ENCODE measurements at regions not wholly inside any gene's neighbourhood (a gene's known extent, or its start where the extent isn't known, plus 50 kb on each side); places are given as distances from the start of the nearest gene placed in this dataset.

DNA sequence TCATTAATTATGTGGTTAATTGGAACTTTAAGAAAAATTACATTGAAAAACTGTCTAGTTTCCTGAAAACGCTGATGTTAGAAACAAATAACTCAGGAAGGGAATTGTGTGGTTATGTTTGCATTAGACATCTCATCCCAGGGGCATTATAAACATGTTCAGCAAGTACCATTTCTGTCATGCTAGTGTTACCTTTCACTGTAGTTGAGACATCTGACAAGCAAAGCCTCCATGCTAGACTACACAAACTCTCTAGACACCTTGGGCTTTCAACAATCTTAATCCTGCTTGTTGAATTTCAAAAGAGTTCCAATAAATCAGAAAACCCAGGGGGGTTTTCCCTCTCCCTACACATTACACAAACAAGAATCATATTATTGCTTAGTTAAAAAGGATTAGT, 536.8 kb downstream of the KCNT2 start:
- TF ChIP-seq, protein P1, sequence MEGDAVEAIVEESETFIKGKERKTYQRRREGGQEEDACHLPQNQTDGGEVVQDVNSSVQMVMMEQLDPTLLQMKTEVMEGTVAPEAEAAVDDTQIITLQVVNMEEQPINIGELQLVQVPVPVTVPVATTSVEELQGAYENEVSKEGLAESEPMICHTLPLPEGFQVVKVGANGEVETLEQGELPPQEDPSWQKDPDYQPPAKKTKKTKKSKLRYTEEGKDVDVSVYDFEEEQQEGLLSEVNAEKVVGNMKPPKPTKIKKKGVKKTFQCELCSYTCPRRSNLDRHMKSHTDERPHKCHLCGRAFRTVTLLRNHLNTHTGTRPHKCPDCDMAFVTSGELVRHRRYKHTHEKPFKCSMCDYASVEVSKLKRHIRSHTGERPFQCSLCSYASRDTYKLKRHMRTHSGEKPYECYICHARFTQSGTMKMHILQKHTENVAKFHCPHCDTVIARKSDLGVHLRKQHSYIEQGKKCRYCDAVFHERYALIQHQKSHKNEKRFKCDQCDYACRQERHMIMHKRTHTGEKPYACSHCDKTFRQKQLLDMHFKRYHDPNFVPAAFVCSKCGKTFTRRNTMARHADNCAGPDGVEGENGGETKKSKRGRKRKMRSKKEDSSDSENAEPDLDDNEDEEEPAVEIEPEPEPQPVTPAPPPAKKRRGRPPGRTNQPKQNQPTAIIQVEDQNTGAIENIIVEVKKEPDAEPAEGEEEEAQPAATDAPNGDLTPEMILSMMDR (conservative IDR thresholded peaks at IDR 0.05; ENCODE audit: control insufficient read depth, insufficient read depth, low read depth, low read length): no peak
- DNase-seq (ENCODE audit: low read depth): no peak
- H3K4me3 ChIP-seq (ENCODE audit: control insufficient read depth, low read depth, low read length): no peak overlapping the region

DNA sequence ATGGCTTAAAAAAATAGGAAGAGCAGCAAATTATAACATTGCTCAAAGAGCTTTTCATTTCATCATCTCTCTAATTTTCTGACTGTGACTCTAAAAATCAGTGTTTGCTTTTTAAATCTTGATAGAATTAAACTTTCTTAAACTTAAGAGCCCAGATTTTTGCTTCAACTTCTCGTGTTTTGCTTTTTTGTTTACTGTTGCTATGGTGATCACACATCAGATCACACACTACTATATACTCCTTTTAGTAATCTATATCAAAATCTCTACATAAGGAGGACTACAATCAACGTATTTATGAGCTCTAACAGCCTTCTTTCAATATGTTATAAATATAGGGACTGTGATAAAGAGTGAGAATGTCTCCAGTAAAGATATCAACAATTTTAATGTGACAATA, 537.3 kb downstream of the KCNT2 start:
- no peak overlapping the region for H3K4me3 ChIP-seq (ENCODE audit: control insufficient read depth, low read depth, low read length)
- DNase-seq (ENCODE audit: low read depth): no peak
- TF ChIP-seq, protein P1 (conservative IDR thresholded peaks at IDR 0.05; ENCODE audit: control insufficient read depth, insufficient read depth, low read depth, low read length): no peak

DNA sequence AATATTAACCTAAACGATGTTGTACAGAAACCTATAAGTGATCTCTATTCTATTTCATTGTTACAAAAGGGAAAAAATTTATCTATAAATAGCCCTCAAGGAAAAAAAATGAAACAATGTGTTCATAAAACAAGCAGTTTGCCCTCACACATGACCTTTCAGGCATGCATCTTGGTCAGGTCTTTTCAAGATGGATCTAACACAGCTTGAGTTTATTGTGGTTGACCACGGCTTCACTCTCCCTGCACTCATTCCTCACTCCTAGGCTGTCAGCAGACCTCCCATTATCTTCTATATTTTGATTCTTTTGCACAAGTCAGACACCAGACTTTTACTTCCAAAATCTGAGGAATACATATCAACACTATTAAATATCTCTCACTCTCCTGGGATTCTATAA, 544.3 kb downstream of the KCNT2 start:
- H3K4me3 ChIP-seq (ENCODE audit: control insufficient read depth, low read depth, low read length): no peak overlapping the region
- no peak for DNase-seq (ENCODE audit: low read depth)
- TF ChIP-seq, protein P1 (conservative IDR thresholded peaks at IDR 0.05; ENCODE audit: control insufficient read depth, insufficient read depth, low read depth, low read length): no peak

DNA sequence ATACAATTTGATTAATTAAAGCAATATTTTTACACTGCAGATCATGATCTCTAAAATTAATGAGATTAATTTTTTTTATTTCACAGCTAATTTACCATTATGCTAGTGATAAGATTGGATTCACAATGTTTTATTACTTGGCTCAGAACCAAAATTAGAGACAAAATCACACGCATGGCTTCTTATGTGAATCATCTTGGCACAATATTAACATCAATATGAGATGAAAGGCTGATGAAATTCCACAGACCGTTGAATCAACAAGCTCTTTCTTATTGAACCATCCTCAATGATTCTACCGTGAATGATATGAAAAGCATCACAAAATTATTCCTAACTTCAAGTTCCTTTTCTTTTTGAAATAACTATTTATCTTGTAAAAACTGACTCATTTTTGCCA, 544.9 kb downstream of the KCNT2 start:
- TF ChIP-seq, protein P1 (conservative IDR thresholded peaks at IDR 0.05; ENCODE audit: control insufficient read depth, insufficient read depth, low read depth, low read length): no peak
- no peak overlapping the region for H3K4me3 ChIP-seq (ENCODE audit: control insufficient read depth, low read depth, low read length)
- DNase-seq (ENCODE audit: low read depth): peak; percentile 35

DNA sequence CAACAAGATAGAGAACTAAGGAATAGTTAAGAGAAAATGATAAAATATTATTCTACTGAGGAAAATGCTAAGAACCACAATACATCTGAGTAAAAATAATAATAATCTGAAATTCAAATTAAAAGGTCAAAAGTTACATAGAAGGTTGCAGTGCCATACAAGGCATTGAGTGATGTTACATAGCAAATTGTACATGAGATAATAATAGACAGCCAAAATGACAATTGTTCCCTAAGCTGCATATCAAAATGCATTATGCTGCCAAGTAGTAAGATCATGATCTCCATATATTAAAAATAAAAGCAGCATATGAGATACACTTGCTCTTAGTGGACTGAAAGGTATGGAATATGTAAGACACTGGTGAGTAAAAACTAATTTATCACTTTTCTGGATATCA, 547.7 kb downstream of the KCNT2 start:
- TF ChIP-seq, protein P1 (conservative IDR thresholded peaks at IDR 0.05; ENCODE audit: control insufficient read depth, insufficient read depth, low read depth, low read length): no peak
- no peak overlapping the region for H3K4me3 ChIP-seq (ENCODE audit: control insufficient read depth, low read depth, low read length)
- no peak for DNase-seq (ENCODE audit: low read depth)

DNA sequence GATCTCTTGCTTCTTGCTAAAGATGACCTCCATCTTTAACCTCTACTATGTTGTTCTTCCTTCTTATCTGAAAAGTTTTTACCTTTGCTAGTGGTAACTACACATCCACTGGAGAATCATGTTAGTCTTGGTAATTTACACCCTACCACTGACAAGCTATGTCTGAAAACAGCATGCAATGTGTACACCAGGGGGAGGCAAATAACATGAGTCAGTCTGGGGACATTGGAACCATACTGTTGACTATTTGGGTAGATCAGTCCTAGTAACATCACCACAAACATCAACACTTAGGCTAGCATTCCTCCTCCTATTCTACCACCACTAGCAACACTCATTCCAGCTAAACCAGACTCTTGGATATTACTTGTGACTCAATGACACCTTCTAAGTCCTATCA, 549.0 kb downstream of the KCNT2 start:
- TF ChIP-seq, protein P1 (conservative IDR thresholded peaks at IDR 0.05; ENCODE audit: control insufficient read depth, insufficient read depth, low read depth, low read length): no peak
- H3K4me3 ChIP-seq (ENCODE audit: control insufficient read depth, low read depth, low read length): no peak overlapping the region
- DNase-seq (ENCODE audit: low read depth): no peak

DNA sequence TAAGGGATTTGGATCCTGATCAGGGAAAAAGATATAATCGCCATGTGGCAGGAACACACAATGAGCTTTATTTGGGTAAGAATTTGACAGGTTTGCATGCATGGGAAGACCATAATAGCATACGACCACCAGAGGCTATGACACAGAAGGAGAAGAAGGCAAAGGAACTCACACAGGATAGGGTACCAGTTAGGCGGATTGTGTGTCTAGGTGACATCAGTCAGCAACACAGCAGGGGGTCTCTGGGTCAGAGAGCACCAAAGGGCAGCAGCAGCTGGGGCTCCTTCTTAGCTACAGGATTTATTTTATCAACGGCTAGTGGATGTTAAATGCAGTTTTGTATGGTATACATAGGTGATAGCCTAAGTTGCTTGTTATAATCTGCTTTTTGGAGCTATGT, 551.3 kb downstream of the KCNT2 start:
- no peak for DNase-seq (ENCODE audit: low read depth)
- TF ChIP-seq, protein P1 (conservative IDR thresholded peaks at IDR 0.05; ENCODE audit: control insufficient read depth, insufficient read depth, low read depth, low read length): no peak

More for the DNA sequence above, 551.3 kb downstream of the KCNT2 start:
- no peak overlapping the region for H3K4me3 ChIP-seq (ENCODE audit: control insufficient read depth, low read depth, low read length)
